ENCODE measurements at regions not wholly inside any gene's neighbourhood (a gene's known extent, or its start where the extent isn't known, plus 50 kb on each side); places are given as distances from the start of the nearest gene placed in this dataset.

DNA sequence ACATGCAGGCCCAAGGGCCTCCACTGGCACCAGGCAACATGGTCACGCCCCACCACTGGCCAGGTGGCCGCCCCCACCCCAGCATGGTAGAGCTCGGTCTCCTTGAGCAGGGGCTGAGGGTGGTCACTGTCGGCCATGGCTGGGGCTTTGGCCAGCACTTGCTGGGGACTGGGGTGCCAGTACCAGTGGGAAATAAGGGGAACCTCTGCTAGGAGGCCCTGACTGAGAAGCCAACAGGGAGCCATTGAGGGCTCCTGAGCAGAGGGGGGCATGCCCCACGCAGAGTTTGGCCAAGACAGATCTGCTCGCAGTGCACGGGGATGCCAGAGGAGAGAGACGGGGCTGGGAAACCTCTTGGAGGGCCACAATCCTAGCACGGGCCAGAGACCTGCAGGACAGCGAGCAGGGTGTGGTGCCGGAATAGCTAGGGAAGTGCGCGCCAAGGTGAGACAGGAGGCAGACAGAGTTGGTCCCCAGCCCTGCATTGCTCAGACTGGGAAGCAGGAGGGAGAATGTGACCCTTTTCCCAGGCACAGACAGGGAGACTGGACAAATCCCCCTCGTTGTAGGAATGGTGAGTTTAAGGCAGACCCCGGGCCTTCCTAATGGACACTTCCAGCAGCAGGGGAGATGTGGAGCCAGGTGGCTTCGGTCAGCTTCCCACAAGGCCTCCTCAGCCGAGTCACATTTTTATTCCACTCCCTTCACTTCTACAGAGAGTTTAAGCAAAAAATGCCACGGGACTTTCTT lies 179.0 kb upstream of the CST7 start:
- TF ChIP-seq, protein P1, sequence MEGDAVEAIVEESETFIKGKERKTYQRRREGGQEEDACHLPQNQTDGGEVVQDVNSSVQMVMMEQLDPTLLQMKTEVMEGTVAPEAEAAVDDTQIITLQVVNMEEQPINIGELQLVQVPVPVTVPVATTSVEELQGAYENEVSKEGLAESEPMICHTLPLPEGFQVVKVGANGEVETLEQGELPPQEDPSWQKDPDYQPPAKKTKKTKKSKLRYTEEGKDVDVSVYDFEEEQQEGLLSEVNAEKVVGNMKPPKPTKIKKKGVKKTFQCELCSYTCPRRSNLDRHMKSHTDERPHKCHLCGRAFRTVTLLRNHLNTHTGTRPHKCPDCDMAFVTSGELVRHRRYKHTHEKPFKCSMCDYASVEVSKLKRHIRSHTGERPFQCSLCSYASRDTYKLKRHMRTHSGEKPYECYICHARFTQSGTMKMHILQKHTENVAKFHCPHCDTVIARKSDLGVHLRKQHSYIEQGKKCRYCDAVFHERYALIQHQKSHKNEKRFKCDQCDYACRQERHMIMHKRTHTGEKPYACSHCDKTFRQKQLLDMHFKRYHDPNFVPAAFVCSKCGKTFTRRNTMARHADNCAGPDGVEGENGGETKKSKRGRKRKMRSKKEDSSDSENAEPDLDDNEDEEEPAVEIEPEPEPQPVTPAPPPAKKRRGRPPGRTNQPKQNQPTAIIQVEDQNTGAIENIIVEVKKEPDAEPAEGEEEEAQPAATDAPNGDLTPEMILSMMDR (IDR thresholded peaks at IDR 0.05), result no peak
- TF ChIP-seq POLR2A (IDR thresholded peaks at IDR 0.05), result no peak

Data from transverse colon (tissue), 3 donors.